Endodermal cell (in vitro differentiated cells): ENCODE measurements at regions not wholly inside any gene's neighbourhood (a gene's known extent, or its start where the extent isn't known, plus 50 kb on each side); places are given as distances from the start of the nearest gene placed in this dataset.

ENCODE experiments used
- DNase-seq: peaks from one replicate; pipeline ENCODE4 v3.0.0-alpha.2; 2017
- H3K27ac ChIP-seq: 2 replicates; pipeline ENCODE4 v1.5.1; 2013; ENCODE audit warnings: mild to moderate bottlenecking, low read depth, low read length, moderate library complexity
- H3K27me3 ChIP-seq: 2 replicates; pipeline ENCODE4 v1.6.1; 2013; ENCODE audit warnings: mild to moderate bottlenecking, low read length, moderate library complexity; ENCODE audit not compliant: insufficient read depth, control insufficient read depth, poor library complexity, severe bottlenecking
- H3K36me3 ChIP-seq: 2 replicates; pipeline ENCODE4 v1.7.0; 2013; ENCODE audit warnings: mild to moderate bottlenecking, low read length, moderate library complexity; ENCODE audit not compliant: control insufficient read depth, insufficient read depth
- H3K4me1 ChIP-seq: one replicate; pipeline ENCODE4 v1.7.0; 2013; ENCODE audit warnings: low read length; ENCODE audit not compliant: control insufficient read depth, insufficient read depth
- H3K4me3 ChIP-seq: 2 replicates; pipeline ENCODE4 v1.5.1; 2013; ENCODE audit warnings: mild to moderate bottlenecking, low read length, moderate library complexity
- H3K9ac ChIP-seq: 2 replicates; pipeline ENCODE4 v1.6.1; 2013; ENCODE audit warnings: mild to moderate bottlenecking, low read length, moderate library complexity; ENCODE audit not compliant: poor library complexity, severe bottlenecking; ENCODE audit errors: extremely low read depth
- H3K9me3 ChIP-seq: 2 replicates; pipeline ENCODE4 v1.6.1; 2013; ENCODE audit warnings: mild to moderate bottlenecking, low read length, moderate library complexity; ENCODE audit not compliant: control insufficient read depth
- H3K27ac Mint-ChIP-seq: 2 replicates; pipeline ENCODE4 v1.8.0; 2020; ENCODE audit warnings: mixed read lengths
- H3K27me3 Mint-ChIP-seq: 2 replicates; pipeline ENCODE4 v1.8.0; 2021; ENCODE audit warnings: mild to moderate bottlenecking, mixed read lengths; ENCODE audit not compliant: insufficient read depth
- H3K36me3 Mint-ChIP-seq: 2 replicates; pipeline ENCODE4 v1.8.0; 2020; ENCODE audit warnings: low read depth, mixed read lengths
- H3K4me1 Mint-ChIP-seq: 2 replicates; pipeline ENCODE4 v1.8.0; 2020; ENCODE audit warnings: mixed read lengths
- H3K4me3 Mint-ChIP-seq: 2 replicates; pipeline ENCODE4 v1.8.0; 2020; ENCODE audit warnings: mild to moderate bottlenecking, moderate library complexity, mixed read lengths
- H3K9me3 Mint-ChIP-seq: 2 replicates; pipeline ENCODE4 v1.8.0; 2020; ENCODE audit warnings: mild to moderate bottlenecking, mixed read lengths
- CTCF ChIP-seq: fragments of 200-600 bp; sonication (generic); conservative IDR thresholded peaks from 2 replicates; pipeline ENCODE4 v1.5.0; 2021; ENCODE audit warnings: antibody characterized with exemption, mild to moderate bottlenecking
- WGBS, 2 experiments: methylation state at CpG; one replicate each; pipeline versions ENCODE4 v1.1.5 to v1.1.7; 2013; ENCODE audit warnings: missing lambda C conversion rate in 2 of 2, mixed read lengths in 1 of 2; ENCODE audit not compliant: insufficient coverage in 1 of 2, insufficient read length in 1 of 2; 5-methylcytosine and 5-hydroxymethylcytosine counted together

- WGBS, 2 experiments, result 95 to 99% methylated on average over 8 to 18 of the region's 18 CpGs
Measured at GRCh38 chr11:70501933-70502540, 103.7 kb downstream of the CTTN start.

GRCh38 chr11:70502677-70503467, 104.5 kb downstream of the CTTN start:
- TF ChIP-seq CTCF, result no peak
- 87 to 94% methylated on average over 12 to 14 of the region's 15 CpGs for WGBS, 2 experiments
- H3K27ac Mint-ChIP-seq, result no peak overlapping the region
- H3K27me3 Mint-ChIP-seq, result no peaks in the 10 kb centered on the region
- H3K36me3 ChIP-seq, result no peaks in the 10 kb centered on the region
- no peaks in the 10 kb centered on the region for H3K27me3 ChIP-seq
- H3K9ac ChIP-seq, result no peak overlapping the region
- no peaks in the 10 kb centered on the region for H3K9me3 Mint-ChIP-seq
- peaks cover 8% of the 10 kb centered on the region for H3K4me1 Mint-ChIP-seq
- H3K36me3 Mint-ChIP-seq, result no peaks in the 10 kb centered on the region
- no peak overlapping the region for H3K27ac ChIP-seq
- no peak overlapping the region for H3K4me3 Mint-ChIP-seq
- H3K9me3 ChIP-seq, result no peaks in the 10 kb centered on the region
- no peak overlapping the region for H3K4me3 ChIP-seq
- H3K4me1 ChIP-seq, result no peaks in the 10 kb centered on the region
- no peak for DNase-seq

More at GRCh38 chr11:70501933-70502540, 103.7 kb downstream of the CTTN start:
- no peak overlapping the region for H3K27ac Mint-ChIP-seq
- Histone ChIP-seq H3K4me3 (no peak overlapping the region), H3K9ac (no peak overlapping the region), H3K27me3 (no peaks in the 10 kb centered on the region), H3K27ac (no peak overlapping the region), H3K9me3 (no peaks in the 10 kb centered on the region), H3K36me3 (no peaks in the 10 kb centered on the region), H3K4me1 (peaks cover 6% of the 10 kb centered on the region)
- peaks cover 13% of the 10 kb centered on the region for H3K4me1 Mint-ChIP-seq
- no peak overlapping the region for H3K4me3 Mint-ChIP-seq
- H3K9me3 Mint-ChIP-seq, result no peaks in the 10 kb centered on the region
- H3K36me3 Mint-ChIP-seq, result no peaks in the 10 kb centered on the region
- TF ChIP-seq CTCF, result no peak
- no peak for DNase-seq
- no peaks in the 10 kb centered on the region for H3K27me3 Mint-ChIP-seq

- peak; percentile 87 for DNase-seq
- H3K27me3 Mint-ChIP-seq, result no peaks in the 10 kb centered on the region
- no peak overlapping the region for H3K27ac ChIP-seq
- no peaks in the 10 kb centered on the region for H3K36me3 ChIP-seq
- no peaks in the 10 kb centered on the region for H3K9me3 Mint-ChIP-seq
- H3K9me3 ChIP-seq, result no peaks in the 10 kb centered on the region
- H3K4me3 ChIP-seq, result no peak overlapping the region
- peak; percentile 71 for TF ChIP-seq CTCF
- peaks cover 8% of the 10 kb centered on the region for H3K4me1 Mint-ChIP-seq
- H3K9ac ChIP-seq, result no peak overlapping the region
- peak overlapping the region; percentile 11 for H3K27ac Mint-ChIP-seq
- H3K36me3 Mint-ChIP-seq, result no peaks in the 10 kb centered on the region
- no peaks in the 10 kb centered on the region for H3K4me1 ChIP-seq
- WGBS, 2 experiments, result 79 to 84% methylated on average over 12 to 14 of the region's 14 CpGs
- no peaks in the 10 kb centered on the region for H3K27me3 ChIP-seq
- no peak overlapping the region for H3K4me3 Mint-ChIP-seq
Measured at GRCh38 chr11:70503468-70504221, 105.3 kb downstream of the CTTN start.
